ENCODE measurements at regions not wholly inside any gene's neighbourhood (a gene's known extent, or its start where the extent isn't known, plus 50 kb on each side); places are given as distances from the start of the nearest gene placed in this dataset.

GRCh38 chr2:72035518-72036172 is 112.0 kb downstream of the CYP26B1 start:
- TF ChIP-seq, protein P1, sequence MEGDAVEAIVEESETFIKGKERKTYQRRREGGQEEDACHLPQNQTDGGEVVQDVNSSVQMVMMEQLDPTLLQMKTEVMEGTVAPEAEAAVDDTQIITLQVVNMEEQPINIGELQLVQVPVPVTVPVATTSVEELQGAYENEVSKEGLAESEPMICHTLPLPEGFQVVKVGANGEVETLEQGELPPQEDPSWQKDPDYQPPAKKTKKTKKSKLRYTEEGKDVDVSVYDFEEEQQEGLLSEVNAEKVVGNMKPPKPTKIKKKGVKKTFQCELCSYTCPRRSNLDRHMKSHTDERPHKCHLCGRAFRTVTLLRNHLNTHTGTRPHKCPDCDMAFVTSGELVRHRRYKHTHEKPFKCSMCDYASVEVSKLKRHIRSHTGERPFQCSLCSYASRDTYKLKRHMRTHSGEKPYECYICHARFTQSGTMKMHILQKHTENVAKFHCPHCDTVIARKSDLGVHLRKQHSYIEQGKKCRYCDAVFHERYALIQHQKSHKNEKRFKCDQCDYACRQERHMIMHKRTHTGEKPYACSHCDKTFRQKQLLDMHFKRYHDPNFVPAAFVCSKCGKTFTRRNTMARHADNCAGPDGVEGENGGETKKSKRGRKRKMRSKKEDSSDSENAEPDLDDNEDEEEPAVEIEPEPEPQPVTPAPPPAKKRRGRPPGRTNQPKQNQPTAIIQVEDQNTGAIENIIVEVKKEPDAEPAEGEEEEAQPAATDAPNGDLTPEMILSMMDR (conservative IDR thresholded peaks at IDR 0.05; ENCODE audit: low read depth, low read length): no peak
- no peak for TF ChIP-seq EZH2 (IDR thresholded peaks at IDR 0.05; ENCODE audit: borderline replicate concordance, low read depth, low read length, poor library complexity, severe bottlenecking)

All from A673 (cell line).